ENCODE measurements at regions not wholly inside any gene's neighbourhood (a gene's known extent, or its start where the extent isn't known, plus 50 kb on each side); places are given as distances from the start of the nearest gene placed in this dataset.

GRCh38 chr3:6264036-6264435 is 596.9 kb upstream of the GRM7 start:
- in situ Hi-C loops (cut with MboI) = no loop called here
- Histone ChIP-seq H4K20me1 (replicated peaks; ENCODE audit: control insufficient read depth, insufficient read depth, low read length) (no peaks in the 10 kb centered on the region), H3K27ac (ENCODE audit: extremely low read depth, low read depth, low read length) (no peak overlapping the region), H2AFZ (ENCODE audit: low read depth, low read length) (no peak overlapping the region), H3K36me3 (ENCODE audit: control insufficient read depth, insufficient read depth, low read length) (no peaks in the 10 kb centered on the region), H3K9me3 (replicated peaks; ENCODE audit: control insufficient read depth, insufficient read depth, low read depth, low read length) (no peaks in the 10 kb centered on the region), H3K4me2 (ENCODE audit: insufficient read depth, low read length) (no peak overlapping the region), H3K4me3 (no peak overlapping the region), H3K9ac (ENCODE audit: insufficient read depth in 1 of 2, low read depth in 2 of 2, low read length in 2 of 2) (no peak overlapping the region), H3K4me1 (replicated peaks in 1 of 2; ENCODE audit: control insufficient read depth in 2 of 2, insufficient read depth in 2 of 2, low read length in 2 of 2) (no peaks in the 10 kb centered on the region), H3K9me1 (ENCODE audit: control insufficient read depth, insufficient read depth, low read length) (no peaks in the 10 kb centered on the region), H3K27me3 (ENCODE audit: control insufficient read depth in 2 of 2, insufficient read depth in 2 of 2, low read length in 2 of 2) (no peaks in the 10 kb centered on the region), H3K79me2 (ENCODE audit: control insufficient read depth, insufficient read depth, low read length) (no peaks in the 10 kb centered on the region)
- FAIRE-seq = no peak
- intact Hi-C loops (cut with micrococcal nuclease) = no loop called here
- TF ChIP-seq ZNF609 (CRISPR knock-in tag; IDR thresholded peaks at IDR 0.05; ENCODE audit: borderline replicate concordance) (no peak), ZNF316 (IDR thresholded peaks at IDR 0.05) (peak; percentile 74), NKRF (IDR thresholded peaks at IDR 0.05; ENCODE audit: borderline replicate concordance) (no peak), NFE2L1 (tag; IDR thresholded peaks at IDR 0.05; ENCODE audit: borderline replicate concordance, low read depth) (peak; percentile 14; the same call in 1 of the 2 replicates), NFE2 (IDR thresholded peaks at IDR 0.05; ENCODE audit: low read depth) (peak; percentile 42; the same call in 1 of the 2 replicates), C11orf30 (IDR thresholded peaks at IDR 0.05; ENCODE audit: low read depth) (peak; percentile 46), E2F3 (CRISPR knock-in tag; IDR thresholded peaks at IDR 0.05) (no peak), MAFF (IDR thresholded peaks at IDR 0.05; ENCODE audit: low read length) (peak; percentile 25; the same call in 1 of the 2 replicates), MAFG (tag; conservative IDR thresholded peaks at IDR 0.05) (peak; percentile 73)
- no TSS peak for BruUV-seq (replicated peaks)
- ChIA-PET CTCF (ENCODE audit: low intra/inter-chr PET ratio) (no interaction called here), POLR2A (no interaction called here)
- no peak for DNase-seq (ENCODE audit: extremely low read depth in 1 of 4, low spot score in 3 of 4)
- ATAC-seq = no peak
- WGBS (ENCODE audit: insufficient coverage, low coverage, missing lambda C conversion rate) = 0% methylated on average over 1 of the region's 1 CpG
